ENCODE measurements at regions not wholly inside any gene's neighbourhood (a gene's known extent, or its start where the extent isn't known, plus 50 kb on each side); places are given as distances from the start of the nearest gene placed in this dataset.

DNA sequence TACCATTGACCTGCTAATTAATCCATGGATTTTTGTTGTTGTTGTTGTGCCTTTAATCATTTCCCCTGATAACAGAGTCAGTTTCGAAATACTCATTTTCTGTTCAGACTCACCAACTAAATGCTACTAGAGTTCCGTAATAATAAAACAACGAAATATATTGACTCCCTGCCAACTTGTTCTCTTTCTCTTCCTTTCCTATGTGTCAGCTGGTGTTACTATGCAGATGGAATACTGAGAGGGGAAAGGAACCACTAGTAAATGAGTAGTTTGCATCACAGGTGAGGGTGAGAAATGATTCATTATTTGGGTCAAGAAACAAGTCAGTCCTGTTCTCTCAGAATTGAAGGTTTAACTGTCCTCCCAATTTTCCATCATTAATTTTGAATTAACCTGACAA is 1027.3 kb downstream of the TUSC7 start:
- no peaks in the 10 kb centered on the region for H3K9me3 Mint-ChIP-seq
- no peaks in the 10 kb centered on the region for H3K27me3 Mint-ChIP-seq (ENCODE audit: insufficient read depth)
- Histone ChIP-seq H3K4me3 (ENCODE audit: low read length) (no peak overlapping the region), H3K27me3 (ENCODE audit: control insufficient read depth, insufficient read depth, low read length, poor library complexity, severe bottlenecking) (no peaks in the 10 kb centered on the region), H3K36me3 (ENCODE audit: control insufficient read depth, insufficient read depth, low read length) (no peaks in the 10 kb centered on the region), H3K9ac (ENCODE audit: extremely low read depth, low read length, poor library complexity, severe bottlenecking) (no peak overlapping the region), H3K9me3 (ENCODE audit: control insufficient read depth, low read length) (no peaks in the 10 kb centered on the region), H3K27ac (ENCODE audit: low read depth, low read length) (no peak overlapping the region), H3K4me1 (ENCODE audit: control insufficient read depth, insufficient read depth, low read length) (peaks cover 7% of the 10 kb centered on the region)
- no peak overlapping the region for H3K4me3 Mint-ChIP-seq
- 95 to 100% methylated on average over 3 of the region's 3 CpGs for WGBS, 2 experiments (ENCODE audit: insufficient coverage in 1 of 2, insufficient read length in 1 of 2)
- DNase-seq: no peak
- H3K4me1 Mint-ChIP-seq: peaks cover 22% of the 10 kb centered on the region
- no peaks in the 10 kb centered on the region for H3K36me3 Mint-ChIP-seq (ENCODE audit: low read depth)
- H3K27ac Mint-ChIP-seq: no peak overlapping the region
- TF ChIP-seq, protein P1, sequence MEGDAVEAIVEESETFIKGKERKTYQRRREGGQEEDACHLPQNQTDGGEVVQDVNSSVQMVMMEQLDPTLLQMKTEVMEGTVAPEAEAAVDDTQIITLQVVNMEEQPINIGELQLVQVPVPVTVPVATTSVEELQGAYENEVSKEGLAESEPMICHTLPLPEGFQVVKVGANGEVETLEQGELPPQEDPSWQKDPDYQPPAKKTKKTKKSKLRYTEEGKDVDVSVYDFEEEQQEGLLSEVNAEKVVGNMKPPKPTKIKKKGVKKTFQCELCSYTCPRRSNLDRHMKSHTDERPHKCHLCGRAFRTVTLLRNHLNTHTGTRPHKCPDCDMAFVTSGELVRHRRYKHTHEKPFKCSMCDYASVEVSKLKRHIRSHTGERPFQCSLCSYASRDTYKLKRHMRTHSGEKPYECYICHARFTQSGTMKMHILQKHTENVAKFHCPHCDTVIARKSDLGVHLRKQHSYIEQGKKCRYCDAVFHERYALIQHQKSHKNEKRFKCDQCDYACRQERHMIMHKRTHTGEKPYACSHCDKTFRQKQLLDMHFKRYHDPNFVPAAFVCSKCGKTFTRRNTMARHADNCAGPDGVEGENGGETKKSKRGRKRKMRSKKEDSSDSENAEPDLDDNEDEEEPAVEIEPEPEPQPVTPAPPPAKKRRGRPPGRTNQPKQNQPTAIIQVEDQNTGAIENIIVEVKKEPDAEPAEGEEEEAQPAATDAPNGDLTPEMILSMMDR (conservative IDR thresholded peaks at IDR 0.05): no peak

DNA sequence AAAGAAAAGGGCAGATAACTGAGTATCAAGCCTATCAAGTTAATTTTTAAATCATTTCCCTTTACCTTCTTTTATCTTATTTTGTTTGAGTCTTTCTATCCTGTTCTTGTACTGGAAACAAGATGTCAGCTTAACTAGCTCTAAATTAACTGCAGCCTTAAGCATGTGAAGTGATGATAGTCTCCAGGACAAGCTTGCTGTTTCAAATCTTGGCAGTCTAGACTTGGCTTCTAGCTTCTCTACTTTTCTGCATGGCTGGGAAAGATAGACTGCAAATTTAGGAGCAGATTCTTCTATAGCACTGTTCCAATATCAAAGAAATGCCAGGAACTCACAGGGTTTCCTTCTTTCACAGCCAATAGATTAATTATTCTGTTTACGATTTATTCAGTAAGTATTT is 1034.4 kb downstream of the TUSC7 start:
- H3K9ac ChIP-seq (ENCODE audit: extremely low read depth, low read length, poor library complexity, severe bottlenecking): no peak overlapping the region
- WGBS, 2 experiments (ENCODE audit: insufficient coverage in 1 of 2, insufficient read length in 1 of 2): no CpG with 5 or more reads among the region's 1 CpG
- no peak overlapping the region for H3K27ac ChIP-seq (ENCODE audit: low read depth, low read length)
- H3K36me3 ChIP-seq (ENCODE audit: control insufficient read depth, insufficient read depth, low read length): no peaks in the 10 kb centered on the region
- Mint-ChIP-seq H3K36me3 (ENCODE audit: low read depth) (no peaks in the 10 kb centered on the region), H3K4me1 (peaks cover 14% of the 10 kb centered on the region), H3K27ac (no peak overlapping the region), H3K27me3 (ENCODE audit: insufficient read depth) (no peaks in the 10 kb centered on the region), H3K4me3 (no peak overlapping the region), H3K9me3 (no peaks in the 10 kb centered on the region)
- DNase-seq: no peak
- no peak overlapping the region for H3K4me3 ChIP-seq (ENCODE audit: low read length)
- TF ChIP-seq, protein P1 (conservative IDR thresholded peaks at IDR 0.05): no peak
- no peaks in the 10 kb centered on the region for H3K9me3 ChIP-seq (ENCODE audit: control insufficient read depth, low read length)
- no peaks in the 10 kb centered on the region for H3K4me1 ChIP-seq (ENCODE audit: control insufficient read depth, insufficient read depth, low read length)
- H3K27me3 ChIP-seq (ENCODE audit: control insufficient read depth, insufficient read depth, low read length, poor library complexity, severe bottlenecking): no peaks in the 10 kb centered on the region

DNA sequence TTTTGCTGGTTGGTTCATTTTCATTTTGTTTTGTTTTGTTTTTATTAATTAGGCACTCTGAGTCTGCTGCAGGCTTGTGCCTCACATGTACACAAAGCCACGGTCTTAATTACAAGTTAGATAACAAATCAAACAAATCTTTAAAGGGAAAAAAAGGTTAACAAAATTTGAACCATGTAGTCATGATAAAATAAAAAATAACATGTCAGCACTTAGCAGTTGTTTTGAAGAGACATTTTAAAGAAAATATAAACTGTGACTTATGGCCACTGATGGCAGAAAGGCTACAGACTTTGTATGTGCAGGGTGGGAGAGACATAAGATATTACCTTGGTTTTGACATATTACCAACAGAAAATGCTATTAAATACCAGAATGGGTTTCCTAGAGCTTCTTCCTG is 1035.4 kb downstream of the TUSC7 start:
- peaks cover 7% of the 10 kb centered on the region for H3K4me1 Mint-ChIP-seq
- TF ChIP-seq, protein P1 (conservative IDR thresholded peaks at IDR 0.05): no peak
- no peaks in the 10 kb centered on the region for H3K36me3 Mint-ChIP-seq (ENCODE audit: low read depth)
- no peaks in the 10 kb centered on the region for H3K9me3 Mint-ChIP-seq
- Histone ChIP-seq H3K27ac (ENCODE audit: low read depth, low read length) (no peak overlapping the region), H3K27me3 (ENCODE audit: control insufficient read depth, insufficient read depth, low read length, poor library complexity, severe bottlenecking) (no peaks in the 10 kb centered on the region), H3K4me3 (ENCODE audit: low read length) (no peak overlapping the region), H3K9ac (ENCODE audit: extremely low read depth, low read length, poor library complexity, severe bottlenecking) (no peak overlapping the region), H3K36me3 (ENCODE audit: control insufficient read depth, insufficient read depth, low read length) (no peaks in the 10 kb centered on the region), H3K4me1 (ENCODE audit: control insufficient read depth, insufficient read depth, low read length) (no peaks in the 10 kb centered on the region), H3K9me3 (ENCODE audit: control insufficient read depth, low read length) (no peaks in the 10 kb centered on the region)
- DNase-seq: no peak
- no peaks in the 10 kb centered on the region for H3K27me3 Mint-ChIP-seq (ENCODE audit: insufficient read depth)
- H3K4me3 Mint-ChIP-seq: no peak overlapping the region
- 83% methylated on average over 1 of the region's 1 CpG; no CpG with 5 or more reads in 1 of the 2 experiments for WGBS, 2 experiments (ENCODE audit: insufficient coverage in 1 of 2, insufficient read length in 1 of 2)
- H3K27ac Mint-ChIP-seq: no peak overlapping the region

All from endodermal cell (in vitro differentiated cells).